Mesendoderm (in vitro differentiated cells): ENCODE measurements at regions not wholly inside any gene's neighbourhood (a gene's known extent, or its start where the extent isn't known, plus 50 kb on each side); places are given as distances from the start of the nearest gene placed in this dataset.

Source experiments
- DNase-seq: peaks from one replicate; pipeline ENCODE4 v3.0.0; 2013
- H2AK5ac ChIP-seq: 2 replicates; pipeline ENCODE4 v1.6.1; 2013; ENCODE audit warnings: low read length, inconsistent platforms
- H2BK120ac ChIP-seq: 2 replicates; pipeline ENCODE4 v1.6.1; 2013; ENCODE audit warnings: low read depth, mild to moderate bottlenecking, low read length, moderate library complexity, mixed read lengths
- H2BK15ac ChIP-seq: replicated peaks from 2 replicates; pipeline ENCODE4 v1.6.1; 2013; ENCODE audit warnings: low read depth, mild to moderate bottlenecking, moderate library complexity
- H2BK5ac ChIP-seq: 2 replicates; pipeline ENCODE4 v1.6.1; 2013; ENCODE audit warnings: low read length, inconsistent platforms
- H3K18ac ChIP-seq: 2 replicates; pipeline ENCODE4 v1.6.1; 2013; ENCODE audit warnings: mild to moderate bottlenecking, low read length, mixed read lengths
- H3K23ac ChIP-seq: one replicate; pipeline ENCODE4 v1.6.1; 2013; ENCODE audit warnings: low read length
- H3K27ac ChIP-seq: 2 replicates; pipeline ENCODE4 v1.5.1; 2013; ENCODE audit warnings: low read depth, mild to moderate bottlenecking, inconsistent platforms, low read length, moderate library complexity
- H3K27me3 ChIP-seq: 2 replicates; pipeline ENCODE4 v1.6.1; 2013; ENCODE audit warnings: low read length, control low read depth, mild to moderate bottlenecking, inconsistent platforms; ENCODE audit not compliant: insufficient read depth, poor library complexity
- H3K36me3 ChIP-seq: 2 replicates; pipeline ENCODE4 v1.6.1; 2013; ENCODE audit warnings: low read length, inconsistent platforms; ENCODE audit not compliant: control insufficient read depth, insufficient read depth
- H3K4ac ChIP-seq: one replicate; pipeline ENCODE4 v1.6.1; 2013; ENCODE audit warnings: low read depth, mild to moderate bottlenecking, low read length, moderate library complexity
- H3K4me1 ChIP-seq: 2 replicates; pipeline ENCODE4 v1.6.1; 2013; ENCODE audit warnings: low read depth, low read length, inconsistent platforms; ENCODE audit not compliant: control insufficient read depth
- H3K4me2 ChIP-seq: 2 replicates; pipeline ENCODE4 v1.6.1; 2013; ENCODE audit warnings: low read length
- H3K4me3 ChIP-seq: 2 replicates; pipeline ENCODE4 v1.5.1; 2013; ENCODE audit warnings: mild to moderate bottlenecking, low read length
- H3K56ac ChIP-seq: one replicate; pipeline ENCODE4 v1.6.1; 2013; ENCODE audit warnings: low read length
- H3K79me1 ChIP-seq: 2 replicates; pipeline ENCODE4 v1.6.1; 2013; ENCODE audit warnings: low read length, inconsistent platforms
- H3K79me2 ChIP-seq: 2 replicates; pipeline ENCODE4 v1.6.1; 2013; ENCODE audit warnings: mild to moderate bottlenecking, low read length; ENCODE audit not compliant: control insufficient read depth, insufficient read depth
- H3K9ac ChIP-seq: 2 replicates; pipeline ENCODE4 v1.6.1; 2013; ENCODE audit warnings: low read length, inconsistent platforms
- H4K5ac ChIP-seq: one replicate; pipeline ENCODE4 v1.6.1; 2013; ENCODE audit warnings: low read length
- H4K8ac ChIP-seq: one replicate; pipeline ENCODE4 v1.6.1; 2013; ENCODE audit warnings: low read depth, mild to moderate bottlenecking, control low read depth, low read length, moderate library complexity
- WGBS: extraction: QIAGEN DNeasy Blood & Tissue Kit; methylation state at CpG from one replicate; pipeline ENCODE4 v1.1.7; 2013; ENCODE audit warnings: low lambda C conversion rate, missing lambda C conversion rate; ENCODE audit not compliant: insufficient coverage; ENCODE audit errors: extremely low coverage; 5-methylcytosine and 5-hydroxymethylcytosine counted together

DNA sequence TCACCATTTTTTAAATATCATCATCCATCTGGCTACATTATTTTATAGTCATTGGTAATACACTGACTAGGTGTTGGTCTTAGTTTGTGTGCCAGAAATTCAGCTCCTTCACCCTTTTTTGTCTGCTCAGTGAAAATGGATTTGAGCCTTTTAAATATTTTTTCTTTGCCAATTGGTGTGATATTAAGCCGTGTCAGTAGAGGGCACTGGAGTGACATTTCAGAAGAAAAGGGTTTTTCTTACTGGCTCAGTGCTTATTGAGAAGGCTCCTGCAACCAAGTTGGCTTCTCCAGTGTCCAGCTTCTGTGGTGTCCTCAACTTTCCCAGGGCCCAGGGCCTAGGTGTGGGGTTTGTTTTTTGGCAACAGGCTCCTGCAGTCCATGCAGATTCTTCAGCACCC is 546.6 kb downstream of the DACH1 start:
- no peak overlapping the region for H2BK5ac ChIP-seq
- WGBS = no CpG with 5 or more reads among the region's 1 CpG
- no peak overlapping the region for H3K18ac ChIP-seq
- DNase-seq = peak; percentile 46
- H3K4ac ChIP-seq = no peak overlapping the region
- no peak overlapping the region for H4K8ac ChIP-seq
- no peaks in the 10 kb centered on the region for H3K36me3 ChIP-seq
- H3K4me3 ChIP-seq = no peak overlapping the region
- no peak overlapping the region for H3K56ac ChIP-seq
- no peak overlapping the region for H2BK15ac ChIP-seq
- no peaks in the 10 kb centered on the region for H3K27me3 ChIP-seq
- H4K5ac ChIP-seq = no peak overlapping the region
- no peak overlapping the region for H3K23ac ChIP-seq
- H3K79me1 ChIP-seq = no peaks in the 10 kb centered on the region
- H3K79me2 ChIP-seq = no peaks in the 10 kb centered on the region
- H2BK120ac ChIP-seq = no peak overlapping the region
- no peak overlapping the region for H2AK5ac ChIP-seq
- no peaks in the 10 kb centered on the region for H3K4me1 ChIP-seq
- no peak overlapping the region for H3K9ac ChIP-seq
- no peak overlapping the region for H3K27ac ChIP-seq
- no peak overlapping the region for H3K4me2 ChIP-seq

DNA sequence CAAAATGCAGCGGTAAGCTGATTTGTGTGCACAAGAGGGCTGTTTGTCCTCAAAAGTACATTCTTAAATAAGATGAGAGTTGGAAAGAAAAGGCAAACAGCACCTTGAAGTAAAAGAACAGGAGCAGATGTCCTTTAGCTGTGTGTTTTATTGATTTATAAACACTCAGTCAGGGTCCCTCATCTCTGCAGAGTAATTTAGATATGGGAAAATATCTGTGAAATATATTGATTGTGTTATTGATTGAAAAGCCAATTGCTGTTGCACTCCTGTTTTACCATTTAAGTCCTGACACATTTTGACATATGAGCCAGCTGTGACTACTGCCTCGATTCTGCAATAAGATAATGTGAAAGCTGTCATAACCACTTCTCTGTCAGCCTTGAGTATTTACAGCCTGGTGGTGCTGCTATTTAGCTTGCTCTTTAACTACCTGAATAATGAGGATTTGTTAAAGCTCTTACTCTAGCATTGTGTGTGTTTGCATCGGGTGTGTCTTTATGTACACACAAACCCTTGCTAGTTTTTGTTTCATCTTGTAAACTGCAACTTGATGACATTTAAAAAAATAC is 550.1 kb downstream of the DACH1 start:
- Histone ChIP-seq H3K27ac (no peak overlapping the region), H3K79me2 (no peaks in the 10 kb centered on the region), H3K4ac (no peak overlapping the region), H3K56ac (no peak overlapping the region), H3K23ac (no peak overlapping the region), H3K36me3 (no peaks in the 10 kb centered on the region), H3K4me3 (no peak overlapping the region), H3K4me1 (no peaks in the 10 kb centered on the region), H3K9ac (no peak overlapping the region), H2AK5ac (no peak overlapping the region), H3K4me2 (no peak overlapping the region), H3K27me3 (no peaks in the 10 kb centered on the region), H3K18ac (no peak overlapping the region), H2BK15ac (no peak overlapping the region), H3K79me1 (no peaks in the 10 kb centered on the region), H4K5ac (no peak overlapping the region), H2BK5ac (no peak overlapping the region), H2BK120ac (no peak overlapping the region), H4K8ac (no peak overlapping the region)
- DNase-seq = no peak
- WGBS = no CpG with 5 or more reads among the region's 3 CpGs

- H3K36me3 ChIP-seq = no peaks in the 10 kb centered on the region
- no peak overlapping the region for H3K23ac ChIP-seq
- no peak overlapping the region for H3K18ac ChIP-seq
- H3K56ac ChIP-seq = no peak overlapping the region
- H4K5ac ChIP-seq = no peak overlapping the region
- no peak for DNase-seq
- no peak overlapping the region for H2AK5ac ChIP-seq
- H3K79me2 ChIP-seq = no peaks in the 10 kb centered on the region
- no peak overlapping the region for H3K4ac ChIP-seq
- H3K27ac ChIP-seq = no peak overlapping the region
- H3K27me3 ChIP-seq = no peaks in the 10 kb centered on the region
- no peaks in the 10 kb centered on the region for H3K79me1 ChIP-seq
- H3K4me3 ChIP-seq = no peak overlapping the region
- no peaks in the 10 kb centered on the region for H3K4me1 ChIP-seq
- no peak overlapping the region for H3K9ac ChIP-seq
- H2BK5ac ChIP-seq = no peak overlapping the region
- H2BK120ac ChIP-seq = no peak overlapping the region
- no peak overlapping the region for H3K4me2 ChIP-seq
- H4K8ac ChIP-seq = no peak overlapping the region
- no peak overlapping the region for H2BK15ac ChIP-seq
Measured at GRCh38 chr13:71312923-71313322, 554.1 kb downstream of the DACH1 start.

GRCh38 chr13:71309905-71310304 is 557.1 kb downstream of the DACH1 start:
- H3K27me3 ChIP-seq = no peaks in the 10 kb centered on the region
- H2BK120ac ChIP-seq = no peak overlapping the region
- H3K18ac ChIP-seq = no peak overlapping the region
- no peak overlapping the region for H2BK5ac ChIP-seq
- no peak overlapping the region for H3K4me3 ChIP-seq
- no peak overlapping the region for H3K23ac ChIP-seq
- no peaks in the 10 kb centered on the region for H3K4me1 ChIP-seq
- no peak overlapping the region for H3K27ac ChIP-seq
- H3K79me1 ChIP-seq = no peaks in the 10 kb centered on the region
- H3K79me2 ChIP-seq = no peaks in the 10 kb centered on the region
- H3K4ac ChIP-seq = no peak overlapping the region
- no peak overlapping the region for H3K4me2 ChIP-seq
- no peak overlapping the region for H4K8ac ChIP-seq
- H3K56ac ChIP-seq = no peak overlapping the region
- no peak overlapping the region for H4K5ac ChIP-seq
- H3K9ac ChIP-seq = no peak overlapping the region
- H3K36me3 ChIP-seq = no peaks in the 10 kb centered on the region
- no CpG with 5 or more reads among the region's 4 CpGs for WGBS
- no peak overlapping the region for H2AK5ac ChIP-seq
- no peak overlapping the region for H2BK15ac ChIP-seq
- DNase-seq = no peak

GRCh38 chr13:71306821-71307220 is 560.2 kb downstream of the DACH1 start:
- no peaks in the 10 kb centered on the region for H3K79me2 ChIP-seq
- H3K4me3 ChIP-seq = no peak overlapping the region
- no peak overlapping the region for H3K4me2 ChIP-seq
- H3K27ac ChIP-seq = no peak overlapping the region
- no peaks in the 10 kb centered on the region for H3K4me1 ChIP-seq
- H3K23ac ChIP-seq = no peak overlapping the region
- no peak overlapping the region for H3K4ac ChIP-seq
- H4K5ac ChIP-seq = no peak overlapping the region
- no peaks in the 10 kb centered on the region for H3K79me1 ChIP-seq
- H3K18ac ChIP-seq = no peak overlapping the region
- WGBS = no CpG with 5 or more reads among the region's 1 CpG
- no peak overlapping the region for H4K8ac ChIP-seq
- no peak overlapping the region for H3K56ac ChIP-seq
- H2AK5ac ChIP-seq = no peak overlapping the region
- H3K36me3 ChIP-seq = no peaks in the 10 kb centered on the region
- H2BK15ac ChIP-seq = no peak overlapping the region
- DNase-seq = peak; percentile 54
- H2BK120ac ChIP-seq = no peak overlapping the region
- no peaks in the 10 kb centered on the region for H3K27me3 ChIP-seq
- no peak overlapping the region for H3K9ac ChIP-seq
- H2BK5ac ChIP-seq = no peak overlapping the region

- no peaks in the 10 kb centered on the region for H3K27me3 ChIP-seq
- H2BK15ac ChIP-seq = no peak overlapping the region
- no peak overlapping the region for H3K27ac ChIP-seq
- H2AK5ac ChIP-seq = no peak overlapping the region
- H3K79me2 ChIP-seq = no peaks in the 10 kb centered on the region
- H3K23ac ChIP-seq = no peak overlapping the region
- H2BK5ac ChIP-seq = no peak overlapping the region
- no peak overlapping the region for H2BK120ac ChIP-seq
- WGBS = no CpG with 5 or more reads among the region's 3 CpGs
- no peak overlapping the region for H3K9ac ChIP-seq
- no peaks in the 10 kb centered on the region for H3K4me1 ChIP-seq
- H3K4me2 ChIP-seq = no peak overlapping the region
- no peak overlapping the region for H4K5ac ChIP-seq
- H3K79me1 ChIP-seq = no peaks in the 10 kb centered on the region
- no peak overlapping the region for H3K56ac ChIP-seq
- H3K4me3 ChIP-seq = no peak overlapping the region
- H3K4ac ChIP-seq = no peak overlapping the region
- no peaks in the 10 kb centered on the region for H3K36me3 ChIP-seq
- no peak overlapping the region for H3K18ac ChIP-seq
- no peak overlapping the region for H4K8ac ChIP-seq
- DNase-seq = no peak
Measured at GRCh38 chr13:71304861-71305260, 562.1 kb downstream of the DACH1 start.
